WERI-Rb-1 (cell line): ENCODE measurements at regions not wholly inside any gene's neighbourhood (a gene's known extent, or its start where the extent isn't known, plus 50 kb on each side); places are given as distances from the start of the nearest gene placed in this dataset.

Experiments used
- DNase-seq: peaks from one replicate; pipeline ENCODE4 v3.0.0-alpha.2; 2020
- H3K27ac ChIP-seq: fragments of 250-450 bp; sonication (Bioruptor Pico); 2 replicates; pipeline ENCODE4 v1.5.1; 2020; ENCODE audit warnings: mild to moderate bottlenecking, moderate library complexity
- H3K27me3 ChIP-seq: fragments of 250-450 bp; sonication (Bioruptor Pico); 2 replicates; pipeline ENCODE4 v1.5.1; 2021; ENCODE audit warnings: mild to moderate bottlenecking, low read depth, moderate library complexity; ENCODE audit not compliant: insufficient read depth, severe bottlenecking
- H3K36me3 ChIP-seq: fragments of 250-450 bp; sonication (Bioruptor Pico); 2 replicates; pipeline ENCODE4 v1.5.1; 2020; ENCODE audit warnings: mild to moderate bottlenecking, moderate library complexity
- H3K4me3 ChIP-seq: 2 replicates; pipeline ENCODE4 v1.5.1; 2011; ENCODE audit warnings: low read depth, mild to moderate bottlenecking, control low read depth, low read length
- H3K9me3 ChIP-seq: fragments of 250-450 bp; sonication (Bioruptor Pico); 2 replicates; pipeline ENCODE4 v1.5.1; 2021; ENCODE audit warnings: mild to moderate bottlenecking, moderate library complexity; ENCODE audit not compliant: severe bottlenecking
- TF ChIP-seq, protein P1 (sequence below): IDR thresholded peaks from 2 replicates; pipeline ENCODE4 v1.5.1; 2011; ENCODE audit warnings: low read depth, mild to moderate bottlenecking, control low read depth, inconsistent platforms, low read length

DNA sequence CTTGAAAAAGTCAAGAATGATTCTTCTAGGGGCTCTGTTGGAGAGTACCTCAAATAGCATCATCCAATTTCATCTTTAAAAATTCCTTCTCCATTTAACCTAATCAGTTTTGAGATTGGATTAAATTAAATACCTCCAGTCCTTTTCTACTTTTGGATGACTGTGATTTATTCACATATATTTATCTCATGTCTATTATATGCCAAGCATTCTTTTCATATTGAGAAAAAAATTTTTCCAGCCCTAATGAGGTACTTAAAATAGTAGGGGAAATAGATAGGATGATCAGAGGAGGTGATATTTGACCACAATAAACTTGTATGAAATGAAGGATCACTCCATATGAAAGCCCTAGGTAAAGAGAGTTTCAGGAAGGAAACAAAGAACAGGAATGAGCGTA, 250.1 kb downstream of the MAT2B start:
- TF ChIP-seq, protein P1, sequence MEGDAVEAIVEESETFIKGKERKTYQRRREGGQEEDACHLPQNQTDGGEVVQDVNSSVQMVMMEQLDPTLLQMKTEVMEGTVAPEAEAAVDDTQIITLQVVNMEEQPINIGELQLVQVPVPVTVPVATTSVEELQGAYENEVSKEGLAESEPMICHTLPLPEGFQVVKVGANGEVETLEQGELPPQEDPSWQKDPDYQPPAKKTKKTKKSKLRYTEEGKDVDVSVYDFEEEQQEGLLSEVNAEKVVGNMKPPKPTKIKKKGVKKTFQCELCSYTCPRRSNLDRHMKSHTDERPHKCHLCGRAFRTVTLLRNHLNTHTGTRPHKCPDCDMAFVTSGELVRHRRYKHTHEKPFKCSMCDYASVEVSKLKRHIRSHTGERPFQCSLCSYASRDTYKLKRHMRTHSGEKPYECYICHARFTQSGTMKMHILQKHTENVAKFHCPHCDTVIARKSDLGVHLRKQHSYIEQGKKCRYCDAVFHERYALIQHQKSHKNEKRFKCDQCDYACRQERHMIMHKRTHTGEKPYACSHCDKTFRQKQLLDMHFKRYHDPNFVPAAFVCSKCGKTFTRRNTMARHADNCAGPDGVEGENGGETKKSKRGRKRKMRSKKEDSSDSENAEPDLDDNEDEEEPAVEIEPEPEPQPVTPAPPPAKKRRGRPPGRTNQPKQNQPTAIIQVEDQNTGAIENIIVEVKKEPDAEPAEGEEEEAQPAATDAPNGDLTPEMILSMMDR, result no peak
- DNase-seq, result no peak

DNA sequence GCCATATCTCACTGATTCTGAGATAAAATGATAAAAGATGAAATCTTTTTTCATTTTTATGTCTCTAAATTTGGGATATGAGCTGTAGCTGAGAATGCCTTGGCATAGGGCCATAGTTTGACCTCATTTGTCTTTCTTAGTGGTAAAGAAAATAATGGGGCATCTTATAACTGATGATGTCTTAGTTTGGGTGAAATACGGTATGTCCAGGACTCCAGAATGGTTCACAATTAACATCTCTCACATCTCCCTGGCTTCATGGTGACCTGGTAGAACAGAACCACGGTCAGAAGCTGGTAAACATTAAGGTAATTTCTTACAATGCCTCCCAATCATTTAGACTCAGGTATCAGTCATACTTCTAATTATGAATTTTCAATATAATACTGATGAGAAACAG, 250.8 kb downstream of the MAT2B start:
- Histone ChIP-seq H3K9me3 (no peaks in the 10 kb centered on the region), H3K27ac (no peak overlapping the region), H3K4me3 (no peak overlapping the region), H3K27me3 (no peaks in the 10 kb centered on the region), H3K36me3 (no peaks in the 10 kb centered on the region)
- no peak for DNase-seq
- TF ChIP-seq, protein P1, result no peak

More for the DNA sequence above, 250.1 kb downstream of the MAT2B start:
- Histone ChIP-seq H3K9me3 (no peaks in the 10 kb centered on the region), H3K27ac (no peak overlapping the region), H3K27me3 (no peaks in the 10 kb centered on the region), H3K4me3 (no peak overlapping the region), H3K36me3 (no peaks in the 10 kb centered on the region)

DNA sequence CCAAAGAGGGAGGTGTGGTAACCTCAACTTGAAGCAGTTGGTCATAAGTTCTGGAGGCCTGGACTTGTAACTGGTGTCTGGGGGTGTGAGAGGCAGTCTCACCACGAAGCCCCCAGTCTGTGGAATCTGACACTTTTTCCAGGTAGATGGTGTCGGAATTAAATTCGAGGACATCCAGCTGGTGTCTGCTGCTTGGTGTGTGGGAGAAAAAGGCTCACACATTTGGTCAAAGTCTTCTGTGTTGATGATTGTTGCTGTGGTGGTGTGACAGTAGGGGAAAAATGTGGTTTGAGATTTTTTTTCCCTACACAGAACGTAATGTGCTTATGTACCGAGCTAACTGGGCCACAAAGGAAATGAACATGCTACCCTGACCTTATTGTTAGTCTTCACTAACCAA, 251.9 kb downstream of the MAT2B start:
- H3K27ac ChIP-seq, result no peak overlapping the region
- no peak for DNase-seq
- H3K36me3 ChIP-seq, result no peaks in the 10 kb centered on the region
- H3K27me3 ChIP-seq, result no peaks in the 10 kb centered on the region
- H3K9me3 ChIP-seq, result no peaks in the 10 kb centered on the region
- TF ChIP-seq, protein P1, result no peak
- H3K4me3 ChIP-seq, result no peak overlapping the region

DNA sequence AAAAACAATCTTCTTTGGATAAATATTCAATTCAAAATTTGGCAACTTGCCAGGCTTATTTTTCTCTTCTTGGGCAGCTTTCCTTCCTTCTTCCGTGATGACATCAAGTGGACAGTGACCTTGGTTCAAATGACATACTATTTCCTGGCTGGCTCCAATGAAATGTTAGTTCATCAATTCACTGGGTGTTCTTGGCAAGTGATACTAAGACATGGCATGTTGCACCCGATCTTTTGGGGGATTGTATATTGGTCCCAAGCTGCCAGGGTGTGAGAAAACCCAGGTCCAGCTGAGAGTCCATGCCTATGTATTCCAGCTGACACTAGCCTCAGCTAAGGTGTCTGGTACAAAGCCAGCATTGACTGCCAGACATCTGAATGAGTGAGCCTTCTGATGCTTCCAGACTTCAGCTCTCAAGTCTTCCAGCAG, 252.9 kb downstream of the MAT2B start:
- no peaks in the 10 kb centered on the region for H3K27me3 ChIP-seq
- H3K9me3 ChIP-seq, result no peaks in the 10 kb centered on the region
- no peak for DNase-seq
- TF ChIP-seq, protein P1, result no peak
- H3K27ac ChIP-seq, result no peak overlapping the region
- H3K36me3 ChIP-seq, result no peaks in the 10 kb centered on the region
- H3K4me3 ChIP-seq, result no peak overlapping the region

DNA sequence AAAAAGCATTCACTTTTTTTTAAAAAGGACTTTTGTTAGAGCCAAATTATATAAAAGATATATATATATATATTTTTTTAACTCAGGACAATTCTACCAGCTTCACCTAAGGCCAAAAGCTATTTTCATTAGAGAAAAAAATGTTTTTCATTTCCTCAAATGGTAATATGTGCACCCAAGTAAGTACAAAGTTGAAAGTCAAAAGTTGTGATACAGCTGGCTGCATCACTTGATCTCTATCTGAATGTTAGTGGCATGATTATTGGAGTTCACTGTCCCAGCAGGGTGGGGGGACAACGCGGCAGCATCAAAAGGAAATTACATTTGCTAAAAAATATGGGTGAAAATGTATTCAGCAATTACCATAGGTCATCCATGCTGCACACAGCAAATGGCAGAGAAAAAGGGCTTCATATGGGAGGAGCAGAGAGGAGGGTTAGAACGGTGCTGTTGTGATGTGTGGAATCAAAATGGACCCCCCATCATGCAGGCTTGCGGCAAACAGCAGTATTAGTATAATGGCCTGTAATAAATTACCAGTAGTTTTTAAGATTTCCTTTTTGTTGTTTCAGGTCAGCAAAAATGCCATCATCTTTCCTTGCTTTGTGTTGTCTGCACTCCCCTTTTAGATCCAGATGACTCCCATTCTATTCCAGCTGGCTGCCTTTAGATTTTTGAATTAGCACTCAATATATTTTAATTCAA, 253.7 kb downstream of the MAT2B start:
- no peak overlapping the region for H3K27ac ChIP-seq
- H3K9me3 ChIP-seq, result no peaks in the 10 kb centered on the region
- no peaks in the 10 kb centered on the region for H3K36me3 ChIP-seq
- H3K27me3 ChIP-seq, result no peaks in the 10 kb centered on the region
- no peak for DNase-seq
- TF ChIP-seq, protein P1, result no peak
- no peak overlapping the region for H3K4me3 ChIP-seq

DNA sequence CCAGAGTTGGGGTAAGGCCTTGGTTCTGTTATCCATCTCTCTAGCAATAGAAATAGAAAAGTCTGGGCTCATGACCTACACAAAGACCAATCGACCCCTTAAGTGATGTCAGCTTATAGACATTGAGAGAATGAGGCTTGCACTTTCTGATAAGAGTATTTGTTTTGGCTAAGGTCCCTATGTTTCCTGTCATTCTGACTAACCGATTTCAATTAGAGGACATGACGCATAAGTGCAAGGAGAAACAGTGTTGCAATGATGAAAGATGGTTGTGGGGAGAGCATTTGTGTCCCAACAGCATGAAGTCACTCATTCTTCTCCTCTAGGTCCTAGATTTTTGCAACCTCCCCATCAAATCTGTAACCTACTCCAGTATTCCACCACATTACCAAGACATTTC, 255.1 kb downstream of the MAT2B start:
- no peak for DNase-seq
- TF ChIP-seq, protein P1, result no peak
- Histone ChIP-seq H3K9me3 (no peaks in the 10 kb centered on the region), H3K36me3 (no peaks in the 10 kb centered on the region), H3K27me3 (no peaks in the 10 kb centered on the region), H3K27ac (no peak overlapping the region), H3K4me3 (no peak overlapping the region)
